ENCODE measurements at regions not wholly inside any gene's neighbourhood (a gene's known extent, or its start where the extent isn't known, plus 50 kb on each side); places are given as distances from the start of the nearest gene placed in this dataset.

- TF ChIP-seq POLR2AphosphoS5 (IDR thresholded peaks at IDR 0.05; ENCODE audit: low read depth, low read length), result no peak
- TF ChIP-seq, protein P1, sequence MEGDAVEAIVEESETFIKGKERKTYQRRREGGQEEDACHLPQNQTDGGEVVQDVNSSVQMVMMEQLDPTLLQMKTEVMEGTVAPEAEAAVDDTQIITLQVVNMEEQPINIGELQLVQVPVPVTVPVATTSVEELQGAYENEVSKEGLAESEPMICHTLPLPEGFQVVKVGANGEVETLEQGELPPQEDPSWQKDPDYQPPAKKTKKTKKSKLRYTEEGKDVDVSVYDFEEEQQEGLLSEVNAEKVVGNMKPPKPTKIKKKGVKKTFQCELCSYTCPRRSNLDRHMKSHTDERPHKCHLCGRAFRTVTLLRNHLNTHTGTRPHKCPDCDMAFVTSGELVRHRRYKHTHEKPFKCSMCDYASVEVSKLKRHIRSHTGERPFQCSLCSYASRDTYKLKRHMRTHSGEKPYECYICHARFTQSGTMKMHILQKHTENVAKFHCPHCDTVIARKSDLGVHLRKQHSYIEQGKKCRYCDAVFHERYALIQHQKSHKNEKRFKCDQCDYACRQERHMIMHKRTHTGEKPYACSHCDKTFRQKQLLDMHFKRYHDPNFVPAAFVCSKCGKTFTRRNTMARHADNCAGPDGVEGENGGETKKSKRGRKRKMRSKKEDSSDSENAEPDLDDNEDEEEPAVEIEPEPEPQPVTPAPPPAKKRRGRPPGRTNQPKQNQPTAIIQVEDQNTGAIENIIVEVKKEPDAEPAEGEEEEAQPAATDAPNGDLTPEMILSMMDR (IDR thresholded peaks at IDR 0.05), result no peak
Observed at GRCh38 chr3:194945508-194945907, 259.8 kb downstream of the FAM43A start.

Measured in Panc1 (cell line).